HG02938 (cell line): ENCODE measurements at regions not wholly inside any gene's neighbourhood (a gene's known extent, or its start where the extent isn't known, plus 50 kb on each side); places are given as distances from the start of the nearest gene placed in this dataset.

ENCODE experiments used
- ATAC-seq: cut with Tn5 transposase; IDR thresholded peaks from one replicate; pipeline ENCODE4 v1.9.1; 2021; ENCODE audit warnings: mild to moderate bottlenecking, moderate library complexity; ENCODE audit not compliant: unreplicated experiment

GRCh38 chr14:61625165-61625564 lies 70.1 kb upstream of the HIF1A start:
- ATAC-seq: no peak

- ATAC-seq: no peak
Measured at GRCh38 chr14:61627612-61628011, 67.7 kb upstream of the HIF1A start.

- ATAC-seq: no peak
Measured at GRCh38 chr14:61628016-61628725, 67.1 kb upstream of the HIF1A start.

GRCh38 chr14:61630399-61631044 lies 64.8 kb upstream of the HIF1A start:
- ATAC-seq: no peak

GRCh38 chr14:61631045-61631687 lies 64.1 kb upstream of the HIF1A start:
- no peak for ATAC-seq

- no peak for ATAC-seq
Measured at GRCh38 chr14:61632401-61632800, 62.9 kb upstream of the HIF1A start.

GRCh38 chr14:61632807-61633206 lies 62.5 kb upstream of the HIF1A start:
- ATAC-seq: no peak

- ATAC-seq: no peak
Measured at GRCh38 chr14:61636291-61636690, 59.0 kb upstream of the HIF1A start.

- ATAC-seq: peak; percentile 47
Measured at GRCh38 chr14:61636779-61637178, 58.5 kb upstream of the HIF1A start.

GRCh38 chr14:61638595-61639387 lies 56.5 kb upstream of the HIF1A start:
- ATAC-seq: no peak

GRCh38 chr14:61640158-61641136 lies 54.9 kb upstream of the HIF1A start:
- ATAC-seq: no peak

- ATAC-seq: no peak
Measured at GRCh38 chr14:61641914-61642613, 53.2 kb upstream of the HIF1A start.

- ATAC-seq: no peak
Measured at GRCh38 chr14:61642614-61642982, 52.7 kb upstream of the HIF1A start.

GRCh38 chr14:61643555-61643954 lies 51.8 kb upstream of the HIF1A start:
- no peak for ATAC-seq

GRCh38 chr14:61644175-61644574 lies 51.1 kb upstream of the HIF1A start:
- peak; percentile 27 for ATAC-seq

- ATAC-seq: peak; percentile 76
Measured at GRCh38 chr14:61644834-61645233, 50.5 kb upstream of the HIF1A start.

- no peak for ATAC-seq
Measured at GRCh38 chr14:61645247-61645646, 50.1 kb upstream of the HIF1A start.
